BE2C (cell line): ENCODE measurements at regions not wholly inside any gene's neighbourhood (a gene's known extent, or its start where the extent isn't known, plus 50 kb on each side); places are given as distances from the start of the nearest gene placed in this dataset.
A peak's percentile ranks its signal among the peaks of the same experiment; 100 is the strongest.

ENCODE experiments used
- DNase-seq: peaks from one replicate; pipeline ENCODE4 v3.0.0-alpha.2; 2020
- H3K27me3 ChIP-seq: fragments of 250-450 bp; sonication (Bioruptor Pico); 2 replicates; pipeline ENCODE4 v1.5.1; 2020; ENCODE audit warnings: mild to moderate bottlenecking
- H3K36me3 ChIP-seq: fragments of 250-450 bp; sonication (Bioruptor Pico); 2 replicates; pipeline ENCODE4 v1.5.1; 2020; ENCODE audit warnings: mild to moderate bottlenecking
- H3K4me1 ChIP-seq: fragments of 250-450 bp; sonication (Bioruptor Pico); 2 replicates; pipeline ENCODE4 v1.5.1; 2020
- H3K4me3 ChIP-seq: 2 replicates; pipeline ENCODE4 v1.5.1; 2011; ENCODE audit warnings: low read depth, low read length
- H3K9me3 ChIP-seq: fragments of 250-450 bp; sonication (Bioruptor Pico); 2 replicates; pipeline ENCODE4 v1.5.1; 2020
- TF ChIP-seq, protein P1 (sequence below): IDR thresholded peaks from 2 replicates; pipeline ENCODE4 v1.5.1; 2012; ENCODE audit warnings: mild to moderate bottlenecking, low read depth, low read length

DNA sequence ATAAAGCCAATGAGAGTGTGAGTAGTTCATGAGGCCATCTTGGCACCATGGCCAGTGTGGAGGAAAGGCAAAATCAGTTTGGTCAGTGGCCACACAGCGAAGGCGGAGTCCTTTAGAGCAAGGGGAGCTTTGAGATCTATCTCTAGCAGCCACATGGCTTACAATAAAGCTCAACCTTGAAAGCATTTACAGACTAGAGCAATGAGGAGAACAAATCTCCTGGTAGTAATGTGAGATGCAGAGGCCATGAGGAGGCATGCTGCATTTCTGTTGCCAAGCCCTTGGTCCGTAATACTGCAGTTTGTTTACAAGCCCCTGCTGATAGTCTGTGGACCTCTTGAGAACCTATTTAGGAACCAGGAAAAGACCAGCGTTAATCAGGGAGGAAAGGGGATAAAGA lies 381.5 kb upstream of the C2CD4B start:
- Histone ChIP-seq H3K4me3 (no peak overlapping the region), H3K27me3 (no peaks in the 10 kb centered on the region), H3K36me3 (no peaks in the 10 kb centered on the region), H3K4me1 (no peaks in the 10 kb centered on the region), H3K9me3 (no peaks in the 10 kb centered on the region)
- TF ChIP-seq, protein P1, sequence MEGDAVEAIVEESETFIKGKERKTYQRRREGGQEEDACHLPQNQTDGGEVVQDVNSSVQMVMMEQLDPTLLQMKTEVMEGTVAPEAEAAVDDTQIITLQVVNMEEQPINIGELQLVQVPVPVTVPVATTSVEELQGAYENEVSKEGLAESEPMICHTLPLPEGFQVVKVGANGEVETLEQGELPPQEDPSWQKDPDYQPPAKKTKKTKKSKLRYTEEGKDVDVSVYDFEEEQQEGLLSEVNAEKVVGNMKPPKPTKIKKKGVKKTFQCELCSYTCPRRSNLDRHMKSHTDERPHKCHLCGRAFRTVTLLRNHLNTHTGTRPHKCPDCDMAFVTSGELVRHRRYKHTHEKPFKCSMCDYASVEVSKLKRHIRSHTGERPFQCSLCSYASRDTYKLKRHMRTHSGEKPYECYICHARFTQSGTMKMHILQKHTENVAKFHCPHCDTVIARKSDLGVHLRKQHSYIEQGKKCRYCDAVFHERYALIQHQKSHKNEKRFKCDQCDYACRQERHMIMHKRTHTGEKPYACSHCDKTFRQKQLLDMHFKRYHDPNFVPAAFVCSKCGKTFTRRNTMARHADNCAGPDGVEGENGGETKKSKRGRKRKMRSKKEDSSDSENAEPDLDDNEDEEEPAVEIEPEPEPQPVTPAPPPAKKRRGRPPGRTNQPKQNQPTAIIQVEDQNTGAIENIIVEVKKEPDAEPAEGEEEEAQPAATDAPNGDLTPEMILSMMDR: no peak
- DNase-seq: no peak

DNA sequence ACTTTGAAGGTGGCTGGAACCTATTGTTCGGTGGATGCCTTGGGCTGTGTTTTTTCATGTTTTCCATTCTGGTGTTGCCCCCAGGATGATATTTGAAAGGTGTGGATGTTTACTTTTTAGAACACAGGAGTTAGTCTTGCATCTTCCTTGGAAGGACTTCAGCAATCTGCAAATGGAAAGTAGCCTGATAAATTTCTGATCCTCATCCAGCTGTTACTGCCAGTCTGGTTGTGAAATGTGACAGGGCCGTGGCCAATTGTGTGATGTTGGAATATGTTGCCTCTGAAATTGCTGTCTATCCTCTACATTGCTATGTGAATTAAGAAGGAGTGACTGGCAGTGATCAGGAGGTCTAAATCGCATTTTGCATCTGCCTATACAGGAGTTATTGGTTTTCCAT lies 382.5 kb upstream of the C2CD4B start:
- no peak for DNase-seq
- Histone ChIP-seq H3K27me3 (no peaks in the 10 kb centered on the region), H3K4me3 (no peak overlapping the region), H3K9me3 (no peaks in the 10 kb centered on the region), H3K36me3 (no peaks in the 10 kb centered on the region), H3K4me1 (peaks cover 3% of the 10 kb centered on the region)
- TF ChIP-seq, protein P1: no peak

DNA sequence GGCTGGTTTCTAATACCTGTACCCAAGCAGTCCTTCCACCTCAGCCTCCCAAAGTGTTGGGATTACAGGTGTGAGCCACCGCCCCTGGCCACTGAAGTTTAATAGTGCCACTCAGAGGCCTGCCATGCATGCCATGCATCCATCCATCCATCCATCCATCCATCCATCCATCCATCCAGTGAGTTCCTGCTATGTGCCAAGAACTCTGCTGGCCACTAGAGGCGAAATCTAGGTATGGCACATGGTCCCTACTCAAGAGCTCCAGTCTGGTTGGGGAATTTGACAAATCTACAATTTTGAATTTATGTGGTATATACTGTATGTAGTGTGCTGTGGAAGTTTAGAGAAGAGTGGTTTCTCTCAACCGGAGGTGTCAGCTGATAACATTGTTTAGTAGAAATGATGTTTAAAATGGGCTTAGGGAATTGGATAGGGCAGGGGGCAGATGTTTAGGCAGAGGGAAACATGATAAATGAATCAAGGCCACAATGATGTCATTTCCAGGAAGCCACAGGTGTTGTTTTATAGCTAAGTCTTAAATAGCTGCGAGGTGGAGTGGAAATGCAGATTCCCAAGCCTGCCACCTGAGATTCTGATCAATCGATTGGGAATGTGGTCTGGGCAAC lies 384.4 kb upstream of the C2CD4B start:
- TF ChIP-seq, protein P1: peak; percentile 83
- Histone ChIP-seq H3K9me3 (no peaks in the 10 kb centered on the region), H3K27me3 (no peaks in the 10 kb centered on the region), H3K36me3 (no peaks in the 10 kb centered on the region), H3K4me1 (peaks cover 9% of the 10 kb centered on the region), H3K4me3 (no peak overlapping the region)
- DNase-seq: peak; percentile 66

DNA sequence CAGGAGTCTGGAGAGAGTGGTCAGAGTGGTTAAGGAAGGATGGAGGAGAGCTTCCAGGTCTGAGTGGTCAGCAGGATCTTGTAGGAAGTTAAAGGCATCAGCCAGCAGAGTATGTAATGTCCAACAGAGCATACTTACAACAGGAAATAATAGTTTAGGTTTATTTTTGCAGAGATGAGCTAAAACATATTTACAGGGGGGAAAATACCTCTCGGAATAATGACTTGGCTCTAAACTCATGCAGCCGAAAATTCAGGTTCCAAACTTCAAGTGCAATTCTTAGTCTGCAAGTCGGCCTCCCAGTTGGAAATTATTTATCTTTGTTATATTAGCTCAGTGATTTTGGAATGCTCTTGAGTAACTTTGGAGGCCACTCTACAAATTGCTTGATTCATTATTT lies 385.0 kb upstream of the C2CD4B start:
- no peaks in the 10 kb centered on the region for H3K9me3 ChIP-seq
- no peaks in the 10 kb centered on the region for H3K27me3 ChIP-seq
- H3K4me3 ChIP-seq: no peak overlapping the region
- TF ChIP-seq, protein P1: no peak
- H3K4me1 ChIP-seq: peaks cover 9% of the 10 kb centered on the region
- no peaks in the 10 kb centered on the region for H3K36me3 ChIP-seq
- DNase-seq: no peak

DNA sequence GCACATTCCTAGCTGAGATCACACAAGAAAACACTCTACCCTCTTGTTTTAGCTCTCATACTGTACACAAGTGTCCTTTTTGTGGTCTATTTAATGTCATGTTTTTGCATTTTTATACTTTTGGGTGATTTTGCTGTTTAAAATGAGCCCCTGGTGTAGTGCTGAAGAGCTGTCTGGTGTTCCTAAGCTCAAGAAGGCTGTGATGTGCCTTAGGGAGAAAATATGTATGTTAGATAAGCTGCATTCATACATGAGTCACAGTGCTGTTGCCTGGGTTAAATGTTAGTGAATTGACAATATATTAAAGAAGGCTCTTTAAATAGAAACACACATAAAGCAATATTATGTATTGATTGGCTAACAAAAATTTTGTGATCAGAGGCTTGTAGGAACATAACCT lies 387.4 kb upstream of the C2CD4B start:
- H3K27me3 ChIP-seq: no peaks in the 10 kb centered on the region
- H3K4me3 ChIP-seq: no peak overlapping the region
- peaks cover 9% of the 10 kb centered on the region for H3K4me1 ChIP-seq
- TF ChIP-seq, protein P1: no peak
- no peaks in the 10 kb centered on the region for H3K36me3 ChIP-seq
- H3K9me3 ChIP-seq: no peaks in the 10 kb centered on the region
- DNase-seq: no peak

DNA sequence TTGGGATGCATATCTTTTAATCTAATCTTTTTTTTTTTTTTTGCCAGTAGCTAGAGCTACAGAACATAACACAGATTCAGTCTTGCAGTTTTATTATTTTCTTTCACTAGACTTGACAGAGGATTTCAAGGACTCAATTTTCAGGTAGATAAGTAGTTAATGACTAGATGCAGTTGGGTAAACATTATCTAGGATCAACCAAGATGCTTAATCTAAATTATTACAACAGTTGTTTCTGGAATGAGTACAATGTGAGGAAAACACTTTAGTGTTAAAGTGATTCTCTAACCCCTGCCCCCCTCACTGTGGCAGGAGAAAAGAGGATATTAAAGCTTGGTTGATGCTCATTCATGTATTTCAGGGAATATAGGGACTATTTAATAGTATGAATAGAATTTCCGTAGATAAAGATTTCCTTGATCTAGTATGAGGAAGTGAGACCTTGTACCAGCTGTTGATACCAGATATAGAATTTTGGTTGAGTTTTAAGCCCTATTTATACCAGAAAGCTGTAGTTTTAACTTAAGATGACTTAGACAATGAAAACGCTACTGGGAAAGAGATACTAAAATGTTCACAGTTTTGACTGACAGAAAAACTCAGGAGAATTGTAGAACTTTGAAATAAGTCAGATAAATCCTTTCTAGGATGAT lies 389.0 kb upstream of the C2CD4B start:
- H3K4me1 ChIP-seq: peaks cover 9% of the 10 kb centered on the region
- H3K36me3 ChIP-seq: no peaks in the 10 kb centered on the region
- H3K27me3 ChIP-seq: no peaks in the 10 kb centered on the region
- TF ChIP-seq, protein P1: no peak
- no peaks in the 10 kb centered on the region for H3K9me3 ChIP-seq
- no peak for DNase-seq
- H3K4me3 ChIP-seq: no peak overlapping the region
